Panc1 (cell line): ENCODE measurements at regions not wholly inside any gene's neighbourhood (a gene's known extent, or its start where the extent isn't known, plus 50 kb on each side); places are given as distances from the start of the nearest gene placed in this dataset.

ENCODE experiments used
- ATAC-seq: fragments of 200-7000 bp; cut with Tn5 transposase; 2 replicates; pipeline ENCODE4 v1.9.1; 2020; ENCODE audit warnings: mild to moderate bottlenecking, moderate library complexity
- BruUV-seq: library from RNA; stranded (reverse); fragments of 400-500 nt; replicated peaks from 2 replicates; lab custom pipeline; 2021; lab: Mats Ljungman, UMichigan
- CTCF ChIA-PET: fragments of 300-600 bp; sonication (Branson Sonifier 250); formaldehyde crosslinking; loops from one replicate; lab custom pipeline; 2022; ENCODE audit warnings: antibody characterized with exemption; lab: Charles Lee
- POLR2A ChIA-PET: fragments of 300-600 bp; sonication (Branson Sonifier 250); formaldehyde crosslinking; loops from one replicate; lab custom pipeline; 2022; ENCODE audit warnings: antibody characterized with exemption; lab: Charles Lee
- DNase-seq: peaks from one replicate; pipeline ENCODE4 v3.0.0-alpha.2; 2010; ENCODE audit warnings: low read depth, low spot score
- H3K27ac ChIP-seq: 2 replicates; pipeline ENCODE4 v1.5.1; 2011; ENCODE audit warnings: mild to moderate bottlenecking, low read length, inconsistent platforms
- H3K27me3 ChIP-seq: fragments of 200-500 bp; sonication (Bioruptor generic); 2 replicates; pipeline ENCODE4 v1.6.0; 2014; ENCODE audit warnings: low read length, inconsistent platforms; ENCODE audit not compliant: control insufficient read depth, insufficient read depth
- H3K36me3 ChIP-seq: fragments of 200-500 bp; sonication (Bioruptor generic); 2 replicates; pipeline ENCODE4 v1.5.1; 2014; ENCODE audit warnings: inconsistent platforms, mild to moderate bottlenecking, low read length, moderate library complexity; ENCODE audit not compliant: control insufficient read depth, insufficient read depth
- H3K4me1 ChIP-seq: 2 replicates; pipeline ENCODE4 v1.5.1; 2011; ENCODE audit warnings: inconsistent platforms, mild to moderate bottlenecking, low read length, moderate library complexity; ENCODE audit not compliant: control insufficient read depth, insufficient read depth
- H3K4me3 ChIP-seq, 2 experiments: 2 replicates each; pipeline ENCODE4 v1.5.1; 2011 to 2012; ENCODE audit warnings: low read depth in 2 of 2, low read length in 2 of 2, mild to moderate bottlenecking in 2 of 2, inconsistent platforms in 1 of 2, moderate library complexity in 1 of 2
- H3K9me3 ChIP-seq: fragments of 200-500 bp; sonication (Bioruptor generic); 2 replicates; pipeline ENCODE4 v1.5.1; 2014; ENCODE audit warnings: low read depth, mild to moderate bottlenecking, inconsistent platforms, low read length, moderate library complexity; ENCODE audit not compliant: control insufficient read depth, insufficient read depth
- POLR2AphosphoS5 ChIP-seq: IDR thresholded peaks from 2 replicates; pipeline ENCODE4 v1.6.1; 2012; ENCODE audit warnings: mild to moderate bottlenecking, low read depth, low read length, moderate library complexity
- SIN3A ChIP-seq: IDR thresholded peaks from 2 replicates; pipeline ENCODE4 v1.6.1; 2012; ENCODE audit warnings: low read depth, mild to moderate bottlenecking, low read length, moderate library complexity, borderline replicate concordance; ENCODE audit not compliant: insufficient read depth
- TCF7L2 ChIP-seq: IDR thresholded peaks from 2 replicates; pipeline ENCODE4 v1.6.1; 2011; ENCODE audit warnings: mild to moderate bottlenecking, low read depth, low read length, inconsistent platforms
- in situ Hi-C: cut with HindIII; loops from 2 replicates; pipeline ENCODE4 v1.10.0; 2016; ENCODE audit warnings: low sequenced_read_pairs, low pct_unique_long_range_greater_than_20kb
- intact Hi-C: fragments of 100-400 bp; cut with micrococcal nuclease; formaldehyde crosslinking; loops from one replicate; pipeline ENCODE4 v1.10.0; 2022; ENCODE audit not compliant: unreplicated experiment
- TF ChIP-seq, protein P1 (sequence below): fragments of 450-650 bp; IDR thresholded peaks from 2 replicates; pipeline ENCODE4 v1.5.1; 2017; ENCODE audit warnings: mild to moderate bottlenecking
- TF ChIP-seq, protein P2 (sequence below), 2 experiments: IDR thresholded peaks; 2 replicates each; pipeline ENCODE4 v1.6.1; 2011 to 2012; ENCODE audit warnings: low read depth in 2 of 2, control low read depth in 1 of 2, low read length in 1 of 2, mild to moderate bottlenecking in 1 of 2, moderate library complexity in 1 of 2; ENCODE audit not compliant: insufficient read depth in 1 of 2

DNA sequence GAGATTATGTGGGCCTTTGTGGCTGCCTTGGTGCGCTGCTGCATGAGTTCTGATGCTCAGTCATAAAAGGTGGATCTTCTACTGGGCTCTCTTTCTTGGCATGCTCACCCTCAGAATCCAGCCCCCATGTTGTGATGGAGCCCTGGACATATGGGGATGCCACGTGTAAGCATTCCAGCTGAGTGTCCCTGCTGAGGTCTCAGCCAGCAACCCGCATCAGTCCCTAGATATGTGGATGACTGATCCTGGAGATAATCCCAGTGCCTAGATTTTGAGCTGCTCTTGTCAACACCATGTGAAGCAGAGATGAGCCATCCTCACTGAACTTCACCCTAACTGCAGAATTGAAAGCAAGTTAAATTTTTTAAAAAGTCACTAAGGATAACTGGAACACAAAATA, 390.1 kb downstream of the DMRT2 start:
- Histone ChIP-seq H3K27ac (no peak overlapping the region), H3K4me3 (no peak overlapping the region), H3K9me3 (no peaks in the 10 kb centered on the region), H3K27me3 (no peaks in the 10 kb centered on the region), H3K36me3 (no peaks in the 10 kb centered on the region), H3K4me1 (no peaks in the 10 kb centered on the region)
- ChIA-PET POLR2A (no interaction called here), CTCF (no interaction called here)
- no peak for DNase-seq
- TF ChIP-seq TCF7L2: no peak
- TF ChIP-seq, protein P1, sequence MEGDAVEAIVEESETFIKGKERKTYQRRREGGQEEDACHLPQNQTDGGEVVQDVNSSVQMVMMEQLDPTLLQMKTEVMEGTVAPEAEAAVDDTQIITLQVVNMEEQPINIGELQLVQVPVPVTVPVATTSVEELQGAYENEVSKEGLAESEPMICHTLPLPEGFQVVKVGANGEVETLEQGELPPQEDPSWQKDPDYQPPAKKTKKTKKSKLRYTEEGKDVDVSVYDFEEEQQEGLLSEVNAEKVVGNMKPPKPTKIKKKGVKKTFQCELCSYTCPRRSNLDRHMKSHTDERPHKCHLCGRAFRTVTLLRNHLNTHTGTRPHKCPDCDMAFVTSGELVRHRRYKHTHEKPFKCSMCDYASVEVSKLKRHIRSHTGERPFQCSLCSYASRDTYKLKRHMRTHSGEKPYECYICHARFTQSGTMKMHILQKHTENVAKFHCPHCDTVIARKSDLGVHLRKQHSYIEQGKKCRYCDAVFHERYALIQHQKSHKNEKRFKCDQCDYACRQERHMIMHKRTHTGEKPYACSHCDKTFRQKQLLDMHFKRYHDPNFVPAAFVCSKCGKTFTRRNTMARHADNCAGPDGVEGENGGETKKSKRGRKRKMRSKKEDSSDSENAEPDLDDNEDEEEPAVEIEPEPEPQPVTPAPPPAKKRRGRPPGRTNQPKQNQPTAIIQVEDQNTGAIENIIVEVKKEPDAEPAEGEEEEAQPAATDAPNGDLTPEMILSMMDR: no peak
- TF ChIP-seq POLR2AphosphoS5: no peak
- TF ChIP-seq SIN3A: no peak
- TF ChIP-seq, protein P2, sequence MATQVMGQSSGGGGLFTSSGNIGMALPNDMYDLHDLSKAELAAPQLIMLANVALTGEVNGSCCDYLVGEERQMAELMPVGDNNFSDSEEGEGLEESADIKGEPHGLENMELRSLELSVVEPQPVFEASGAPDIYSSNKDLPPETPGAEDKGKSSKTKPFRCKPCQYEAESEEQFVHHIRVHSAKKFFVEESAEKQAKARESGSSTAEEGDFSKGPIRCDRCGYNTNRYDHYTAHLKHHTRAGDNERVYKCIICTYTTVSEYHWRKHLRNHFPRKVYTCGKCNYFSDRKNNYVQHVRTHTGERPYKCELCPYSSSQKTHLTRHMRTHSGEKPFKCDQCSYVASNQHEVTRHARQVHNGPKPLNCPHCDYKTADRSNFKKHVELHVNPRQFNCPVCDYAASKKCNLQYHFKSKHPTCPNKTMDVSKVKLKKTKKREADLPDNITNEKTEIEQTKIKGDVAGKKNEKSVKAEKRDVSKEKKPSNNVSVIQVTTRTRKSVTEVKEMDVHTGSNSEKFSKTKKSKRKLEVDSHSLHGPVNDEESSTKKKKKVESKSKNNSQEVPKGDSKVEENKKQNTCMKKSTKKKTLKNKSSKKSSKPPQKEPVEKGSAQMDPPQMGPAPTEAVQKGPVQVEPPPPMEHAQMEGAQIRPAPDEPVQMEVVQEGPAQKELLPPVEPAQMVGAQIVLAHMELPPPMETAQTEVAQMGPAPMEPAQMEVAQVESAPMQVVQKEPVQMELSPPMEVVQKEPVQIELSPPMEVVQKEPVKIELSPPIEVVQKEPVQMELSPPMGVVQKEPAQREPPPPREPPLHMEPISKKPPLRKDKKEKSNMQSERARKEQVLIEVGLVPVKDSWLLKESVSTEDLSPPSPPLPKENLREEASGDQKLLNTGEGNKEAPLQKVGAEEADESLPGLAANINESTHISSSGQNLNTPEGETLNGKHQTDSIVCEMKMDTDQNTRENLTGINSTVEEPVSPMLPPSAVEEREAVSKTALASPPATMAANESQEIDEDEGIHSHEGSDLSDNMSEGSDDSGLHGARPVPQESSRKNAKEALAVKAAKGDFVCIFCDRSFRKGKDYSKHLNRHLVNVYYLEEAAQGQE (IDR thresholded peaks at IDR 0.05; ENCODE audit: insufficient read depth in 1 of 2, low read depth in 2 of 2, low read length in 1 of 2): no peak
- no peak for ATAC-seq
- intact Hi-C loops (no loop called here), in situ Hi-C loops (no loop called here)
- no TSS peak for BruUV-seq

DNA sequence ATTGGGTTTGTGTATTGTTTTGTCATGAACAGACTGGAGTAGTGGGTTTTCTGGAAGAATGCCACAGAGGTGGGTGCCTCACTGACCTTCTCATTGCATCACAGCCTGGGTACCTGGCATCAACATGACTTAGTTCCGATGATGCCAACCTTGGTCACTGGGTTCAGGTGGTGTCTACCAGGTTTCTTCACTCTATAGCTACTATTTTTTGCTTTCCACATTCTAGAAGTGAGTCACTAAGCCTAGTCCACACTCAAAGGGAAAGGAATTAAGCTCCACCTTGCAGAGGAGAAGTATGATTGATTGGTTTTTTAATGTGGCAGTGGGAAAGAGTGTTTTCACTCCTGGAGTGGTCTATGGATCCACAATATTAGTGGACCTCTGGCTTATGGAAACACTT, 391.9 kb downstream of the DMRT2 start:
- CTCF ChIA-PET: no interaction called here
- H3K27me3 ChIP-seq: no peaks in the 10 kb centered on the region
- no peak for TF ChIP-seq POLR2AphosphoS5
- no peak for TF ChIP-seq SIN3A
- TF ChIP-seq, protein P2 (IDR thresholded peaks at IDR 0.05; ENCODE audit: insufficient read depth in 1 of 2, low read depth in 2 of 2, low read length in 1 of 2): no peak
- TF ChIP-seq TCF7L2: no peak
- TF ChIP-seq, protein P1: no peak
- H3K36me3 ChIP-seq: no peaks in the 10 kb centered on the region
- POLR2A ChIA-PET: no interaction called here
- no peak overlapping the region for H3K27ac ChIP-seq
- intact Hi-C loops (no loop called here), in situ Hi-C loops (no loop called here)
- no peak for ATAC-seq
- H3K4me3 ChIP-seq: no peak overlapping the region
- H3K4me1 ChIP-seq: no peaks in the 10 kb centered on the region
- BruUV-seq: no TSS peak
- no peak for DNase-seq
- no peaks in the 10 kb centered on the region for H3K9me3 ChIP-seq
